ENCODE measurements at regions not wholly inside any gene's neighbourhood (a gene's known extent, or its start where the extent isn't known, plus 50 kb on each side); places are given as distances from the start of the nearest gene placed in this dataset.
A peak's percentile ranks its signal among the peaks of the same experiment; 100 is the strongest.

DNA sequence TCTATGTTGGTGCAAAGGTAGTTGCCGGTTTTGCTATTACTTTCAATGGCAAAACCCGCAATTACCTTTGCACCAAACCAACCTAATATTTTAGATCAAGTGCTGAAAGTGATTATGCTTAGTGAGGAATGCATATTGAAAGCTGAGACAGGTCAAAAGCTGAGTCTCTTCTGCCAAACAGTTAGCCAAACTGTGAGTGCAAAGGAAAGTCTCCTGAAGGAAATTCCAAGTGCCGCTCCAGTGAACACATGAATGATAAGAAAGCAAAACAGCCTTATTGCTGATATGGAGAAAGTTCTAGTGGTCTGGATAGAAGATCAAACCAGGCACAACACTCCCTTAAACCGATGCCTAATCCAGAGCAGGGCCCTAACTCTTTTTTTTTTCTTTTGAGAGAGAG, 83.1 kb upstream of the ERRFI1 start:
- peaks cover 4% of the 10 kb centered on the region for H3K27me3 Mint-ChIP-seq
- ATAC-seq (ENCODE audit: low read depth): no peak
- H3K36me3 Mint-ChIP-seq: no peaks in the 10 kb centered on the region
- H3K4me3 Mint-ChIP-seq: no peak overlapping the region
- DNase-seq (ENCODE audit: low spot score in 2 of 2): no peak
- H3K27ac Mint-ChIP-seq: no peak overlapping the region
- peaks cover 10% of the 10 kb centered on the region for H3K4me1 Mint-ChIP-seq
- no peaks in the 10 kb centered on the region for H3K9me3 Mint-ChIP-seq

GRCh38 chr1:8107897-8108296, 81.8 kb upstream of the ERRFI1 start:
- DNase-seq (ENCODE audit: low spot score in 2 of 2) (no peak), ATAC-seq (ENCODE audit: low read depth) (no peak)
- H3K4me1 Mint-ChIP-seq: peaks cover 10% of the 10 kb centered on the region
- H3K9me3 Mint-ChIP-seq: no peaks in the 10 kb centered on the region
- H3K4me3 Mint-ChIP-seq: no peak overlapping the region
- H3K27me3 Mint-ChIP-seq: peaks cover 4% of the 10 kb centered on the region
- H3K36me3 Mint-ChIP-seq: no peaks in the 10 kb centered on the region
- no peak overlapping the region for H3K27ac Mint-ChIP-seq

DNA sequence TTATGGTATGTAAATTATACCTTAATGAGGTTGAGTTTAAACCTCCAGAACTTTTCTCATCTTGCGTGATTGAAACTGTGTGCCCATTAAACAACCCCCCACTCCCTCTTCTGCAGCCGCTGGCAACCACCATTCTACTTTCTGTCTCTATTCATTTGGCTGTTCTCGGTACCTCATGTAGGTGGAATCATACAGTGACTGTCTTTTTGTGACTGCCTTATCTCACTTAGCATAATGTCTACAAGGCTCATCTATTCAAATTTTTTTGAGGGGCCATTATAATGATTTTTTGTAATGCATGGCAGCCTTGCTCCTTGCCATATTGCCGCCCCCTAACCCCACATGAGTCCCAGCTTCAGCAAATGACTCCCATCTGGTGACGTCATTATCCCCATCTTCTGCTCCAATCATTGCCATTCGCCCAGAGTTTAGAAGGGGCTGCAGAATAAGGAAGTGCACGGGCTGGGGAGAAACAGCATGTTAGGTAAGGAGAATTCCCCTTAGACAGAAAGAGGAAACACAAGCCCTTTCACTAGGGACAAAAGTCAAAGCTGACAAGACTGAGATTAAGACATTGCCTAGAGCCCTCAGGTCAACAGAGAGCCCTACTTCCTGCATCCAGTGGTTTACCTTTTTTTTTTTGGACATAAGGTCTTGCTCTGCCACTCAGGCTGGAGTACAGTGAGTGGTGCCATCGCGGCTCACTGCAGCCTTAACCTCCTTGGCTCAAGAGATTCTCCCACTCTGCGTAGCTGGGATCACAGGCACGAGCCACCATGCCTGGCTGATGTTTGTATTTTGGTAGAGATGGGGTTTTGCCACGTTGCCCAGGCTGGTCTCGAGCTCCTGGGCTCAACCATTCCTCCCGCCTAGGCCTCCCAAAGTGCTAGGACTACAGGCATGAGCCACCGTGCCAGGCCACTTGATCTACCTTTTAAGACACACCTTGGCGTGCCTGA, 78.4 kb upstream of the ERRFI1 start:
- H3K27me3 Mint-ChIP-seq: no peaks in the 10 kb centered on the region
- peak overlapping the region; percentile 5 for H3K27ac Mint-ChIP-seq
- H3K4me3 Mint-ChIP-seq: no peak overlapping the region
- DNase-seq (ENCODE audit: low spot score in 2 of 2) (no peak), ATAC-seq (ENCODE audit: low read depth) (peak; percentile 97)
- H3K9me3 Mint-ChIP-seq: no peaks in the 10 kb centered on the region
- H3K36me3 Mint-ChIP-seq: no peaks in the 10 kb centered on the region
- peaks cover 10% of the 10 kb centered on the region for H3K4me1 Mint-ChIP-seq

- Mint-ChIP-seq H3K27ac (no peak overlapping the region), H3K4me3 (no peak overlapping the region), H3K4me1 (peaks cover 3% of the 10 kb centered on the region), H3K27me3 (peaks cover 7% of the 10 kb centered on the region), H3K36me3 (no peaks in the 10 kb centered on the region), H3K9me3 (no peaks in the 10 kb centered on the region)
- ATAC-seq (ENCODE audit: low read depth) (no peak), DNase-seq (ENCODE audit: low spot score in 2 of 2) (no peak)
Measured at GRCh38 chr1:8097908-8098307, 71.8 kb upstream of the ERRFI1 start.

DNA sequence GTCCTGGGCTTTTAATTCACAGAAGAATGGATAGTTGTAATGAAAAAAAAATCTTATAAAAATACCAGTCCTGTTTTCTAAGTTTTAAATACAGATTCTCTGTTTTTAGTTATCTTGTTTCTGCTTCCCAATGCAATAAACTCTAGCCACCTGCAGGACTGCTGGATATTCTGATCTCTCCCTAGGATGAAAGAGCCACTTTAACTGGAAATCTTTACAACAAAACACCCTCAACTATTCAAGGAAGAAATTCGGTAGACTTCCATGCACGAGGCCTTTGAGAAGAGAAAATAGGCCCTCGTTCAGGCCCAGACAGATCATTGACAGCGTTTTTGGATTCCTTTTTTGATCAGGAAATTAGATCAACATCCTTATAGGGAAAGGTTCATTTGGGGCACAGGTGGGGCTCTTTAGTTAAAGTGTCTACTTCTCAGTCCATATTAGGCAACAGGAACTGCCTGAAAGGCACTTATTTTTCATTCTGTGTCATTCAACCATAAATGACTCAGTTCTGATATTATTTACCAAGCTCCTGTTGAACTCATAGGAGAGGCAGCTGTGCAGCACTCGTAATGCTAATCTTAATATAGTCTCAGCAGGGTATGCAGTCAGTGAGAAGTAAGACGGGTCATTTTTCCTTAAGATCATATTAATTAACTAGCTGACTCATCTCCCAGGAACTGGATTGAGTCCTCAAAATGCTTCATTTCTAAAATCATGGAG, 71.1 kb upstream of the ERRFI1 start:
- no peak overlapping the region for H3K4me3 Mint-ChIP-seq
- no peaks in the 10 kb centered on the region for H3K9me3 Mint-ChIP-seq
- H3K36me3 Mint-ChIP-seq: no peaks in the 10 kb centered on the region
- DNase-seq (ENCODE audit: low spot score in 2 of 2) (no peak), ATAC-seq (ENCODE audit: low read depth) (no peak)
- no peak overlapping the region for H3K27ac Mint-ChIP-seq
- H3K27me3 Mint-ChIP-seq: peaks cover 9% of the 10 kb centered on the region
- peaks cover 3% of the 10 kb centered on the region for H3K4me1 Mint-ChIP-seq

DNA sequence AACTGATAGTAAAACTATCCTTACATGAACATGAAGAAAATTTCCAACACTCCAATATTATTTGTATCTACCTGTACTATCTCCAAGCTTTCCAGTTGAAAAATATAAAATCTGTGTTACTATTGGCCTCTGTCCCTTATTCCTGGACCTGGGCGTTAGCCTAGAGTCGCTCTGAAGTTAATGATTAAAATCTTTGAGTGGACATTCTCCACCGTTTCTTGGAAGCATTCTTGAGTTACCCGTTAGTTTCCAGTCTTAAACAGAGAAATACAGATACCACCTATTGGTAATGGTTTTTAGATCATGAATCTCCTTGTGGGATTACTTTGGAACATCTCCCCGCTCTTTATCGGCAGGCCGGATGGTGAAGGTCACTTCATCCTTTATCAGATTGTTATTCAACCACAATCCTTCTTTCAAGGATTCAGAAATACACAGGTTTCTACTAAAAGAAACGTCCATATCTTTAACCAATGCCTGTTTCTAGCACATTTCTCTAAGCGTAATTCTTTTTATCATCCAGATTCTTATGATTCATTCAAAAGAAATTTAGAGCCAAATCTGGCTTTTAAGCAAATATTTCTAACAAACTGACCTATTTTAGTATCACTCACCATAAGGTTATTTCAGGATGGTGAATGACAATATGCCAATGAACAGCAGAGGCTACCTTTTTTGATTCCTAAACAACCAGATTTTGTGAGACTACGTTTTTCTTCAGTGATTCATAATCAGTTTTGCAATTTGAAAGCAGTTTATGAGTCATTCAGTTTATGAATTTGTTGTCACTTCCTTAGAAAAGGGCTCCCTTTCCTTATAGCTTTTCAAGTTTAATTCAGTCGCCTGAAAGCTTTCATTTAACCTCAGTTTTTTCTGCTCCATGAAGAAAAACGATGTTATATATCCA, 70.2 kb upstream of the ERRFI1 start:
- H3K4me1 Mint-ChIP-seq: peaks cover 3% of the 10 kb centered on the region
- ATAC-seq (ENCODE audit: low read depth): no peak
- peaks cover 11% of the 10 kb centered on the region for H3K27me3 Mint-ChIP-seq
- no peak overlapping the region for H3K4me3 Mint-ChIP-seq
- no peaks in the 10 kb centered on the region for H3K9me3 Mint-ChIP-seq
- DNase-seq (ENCODE audit: low spot score in 2 of 2): no peak
- no peaks in the 10 kb centered on the region for H3K36me3 Mint-ChIP-seq
- H3K27ac Mint-ChIP-seq: no peak overlapping the region

DNA sequence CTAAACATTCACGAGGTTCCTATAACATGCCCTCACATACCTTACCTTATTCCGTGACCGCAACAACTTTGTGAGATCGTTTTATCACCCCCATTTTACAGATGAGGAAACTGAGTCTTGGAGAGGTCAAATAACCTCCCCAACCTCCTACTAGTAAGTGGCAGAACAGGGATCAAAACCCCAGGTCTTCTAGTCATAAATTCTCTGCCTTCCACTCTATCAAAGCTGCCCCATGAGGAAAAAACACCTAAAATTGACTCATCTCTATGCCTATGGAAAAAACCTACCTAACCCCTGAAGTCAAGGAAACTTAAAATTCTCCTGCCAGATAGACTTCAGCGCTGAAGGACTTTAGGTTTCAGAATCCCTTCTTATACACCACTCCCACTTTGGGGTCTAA, 69.5 kb upstream of the ERRFI1 start:
- Mint-ChIP-seq H3K4me3 (no peak overlapping the region), H3K4me1 (peaks cover 3% of the 10 kb centered on the region), H3K9me3 (no peaks in the 10 kb centered on the region), H3K27ac (no peak overlapping the region), H3K36me3 (no peaks in the 10 kb centered on the region), H3K27me3 (peaks cover 12% of the 10 kb centered on the region)
- ATAC-seq (ENCODE audit: low read depth): no peak
- no peak for DNase-seq (ENCODE audit: low spot score in 2 of 2)

DNA sequence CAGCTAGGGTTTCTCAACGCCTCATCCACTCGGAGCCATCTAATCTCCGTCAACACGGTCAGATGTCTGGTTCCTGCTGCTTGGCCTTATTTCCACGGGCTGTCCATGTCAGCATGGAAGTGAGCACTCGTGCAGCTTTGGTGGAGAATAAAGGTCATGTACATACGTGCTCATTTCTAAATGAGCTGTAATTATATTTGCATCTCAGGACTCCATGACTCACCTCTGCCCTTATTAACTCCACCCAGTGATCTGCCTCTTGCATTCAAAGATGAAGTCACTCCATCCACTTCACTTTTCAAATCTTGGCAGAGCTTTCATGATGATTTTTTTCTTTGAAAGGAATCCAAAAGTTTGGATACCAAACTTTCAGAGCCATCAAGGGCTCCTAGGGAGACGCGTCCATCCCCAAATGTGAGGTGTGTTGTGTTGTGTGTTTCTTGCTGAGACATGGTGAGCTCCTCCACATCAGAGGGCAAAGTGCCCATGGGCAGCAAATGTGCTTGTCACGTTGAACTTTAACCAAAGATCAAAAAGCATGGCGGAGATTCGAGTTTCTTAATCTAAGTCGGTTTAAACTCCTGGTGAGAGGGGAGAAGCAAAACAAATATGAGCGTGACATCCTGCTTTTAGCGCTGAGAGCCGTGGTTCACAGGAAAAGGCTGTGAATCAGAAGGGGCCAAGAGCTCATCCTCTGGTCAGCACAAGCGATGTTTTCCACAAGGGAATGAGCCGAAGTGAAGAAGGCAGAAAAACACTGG, 68.6 kb upstream of the ERRFI1 start:
- ATAC-seq (ENCODE audit: low read depth): no peak

GRCh38 chr1:8093221-8093980, 67.3 kb upstream of the ERRFI1 start:
- ATAC-seq (ENCODE audit: low read depth): no peak
- Mint-ChIP-seq H3K27ac (no peak overlapping the region), H3K4me3 (no peak overlapping the region), H3K27me3 (peaks cover 16% of the 10 kb centered on the region), H3K9me3 (no peaks in the 10 kb centered on the region), H3K4me1 (peaks cover 3% of the 10 kb centered on the region), H3K36me3 (no peaks in the 10 kb centered on the region)
- DNase-seq (ENCODE audit: low spot score in 2 of 2): no peak

More for the DNA sequence above, 68.6 kb upstream of the ERRFI1 start:
- peaks cover 3% of the 10 kb centered on the region for H3K4me1 Mint-ChIP-seq
- H3K4me3 Mint-ChIP-seq: no peak overlapping the region
- no peak overlapping the region for H3K27ac Mint-ChIP-seq
- H3K9me3 Mint-ChIP-seq: no peaks in the 10 kb centered on the region
- H3K36me3 Mint-ChIP-seq: no peaks in the 10 kb centered on the region
- no peak for DNase-seq (ENCODE audit: low spot score in 2 of 2)
- H3K27me3 Mint-ChIP-seq: peaks cover 15% of the 10 kb centered on the region

DNA sequence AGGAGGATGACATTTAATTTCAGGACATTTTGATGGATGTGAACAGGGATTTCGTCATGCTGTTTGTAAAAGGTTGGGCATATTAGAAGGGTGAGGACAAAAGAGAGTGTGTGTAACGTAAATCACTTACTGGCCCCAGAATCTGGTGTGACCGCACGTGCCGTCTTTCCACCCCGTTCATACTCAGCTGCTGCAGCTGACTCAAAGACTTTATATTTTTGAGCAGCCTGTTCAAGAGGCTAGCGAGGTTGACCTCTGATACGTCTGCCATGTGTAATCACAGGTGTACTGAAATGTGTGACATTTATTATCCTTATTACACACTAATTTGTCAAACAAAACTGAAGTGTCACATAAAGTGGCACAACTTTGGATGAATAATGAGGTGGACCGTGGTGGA, 66.5 kb upstream of the ERRFI1 start:
- DNase-seq (ENCODE audit: low spot score in 2 of 2) (no peak), ATAC-seq (ENCODE audit: low read depth) (no peak)
- no peaks in the 10 kb centered on the region for H3K9me3 Mint-ChIP-seq
- H3K36me3 Mint-ChIP-seq: no peaks in the 10 kb centered on the region
- H3K4me3 Mint-ChIP-seq: no peak overlapping the region
- no peak overlapping the region for H3K27ac Mint-ChIP-seq
- H3K4me1 Mint-ChIP-seq: peaks cover 3% of the 10 kb centered on the region
- peaks cover 16% of the 10 kb centered on the region for H3K27me3 Mint-ChIP-seq

DNA sequence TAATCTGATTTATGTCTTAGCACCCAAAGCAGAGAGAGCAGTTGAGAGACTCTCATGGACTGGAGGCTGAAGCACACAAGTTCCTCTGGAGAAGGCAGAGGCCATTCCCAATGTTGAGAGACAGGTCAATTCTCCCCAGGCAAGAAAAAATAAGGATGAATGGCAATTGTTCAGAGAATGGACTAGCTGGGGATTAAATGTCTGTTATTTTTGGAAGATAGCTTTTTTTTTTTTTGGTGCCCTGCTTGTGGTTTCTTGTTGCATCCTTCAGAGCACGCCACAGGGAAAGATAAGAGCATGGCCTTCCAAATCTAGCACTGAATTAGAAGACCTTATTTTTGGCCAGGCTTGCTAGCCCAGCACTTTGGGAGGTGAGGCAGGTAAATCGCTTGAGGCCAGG, 65.6 kb upstream of the ERRFI1 start:
- ATAC-seq (ENCODE audit: low read depth): no peak
- Mint-ChIP-seq H3K27ac (no peak overlapping the region), H3K4me1 (no peaks in the 10 kb centered on the region), H3K4me3 (no peak overlapping the region), H3K36me3 (no peaks in the 10 kb centered on the region), H3K9me3 (no peaks in the 10 kb centered on the region), H3K27me3 (peaks cover 16% of the 10 kb centered on the region)
- DNase-seq (ENCODE audit: low spot score in 2 of 2): no peak

DNA sequence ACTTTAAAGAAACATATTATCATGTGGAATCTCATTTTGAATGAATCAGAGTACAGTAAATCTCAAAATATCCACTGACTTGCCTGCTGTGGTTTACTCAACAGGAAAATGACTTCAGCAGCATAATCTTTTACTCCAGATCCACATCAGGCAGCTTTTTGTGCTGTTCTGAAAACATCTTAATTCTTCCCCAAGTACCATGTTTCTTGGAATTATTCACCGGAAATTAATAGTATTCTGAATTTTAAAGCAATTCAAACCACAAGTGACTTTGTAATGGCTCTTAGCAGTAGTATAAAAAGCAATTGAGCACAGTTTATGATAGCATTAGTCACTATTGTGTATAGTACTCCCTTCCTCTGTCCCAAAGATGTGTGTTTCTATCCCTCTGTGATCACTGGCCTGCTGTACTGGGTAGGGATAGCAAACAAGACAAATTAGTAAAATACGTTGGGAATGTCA, 64.2 kb upstream of the ERRFI1 start:
- no peak for DNase-seq (ENCODE audit: low spot score in 2 of 2)

More for the DNA sequence above, 64.2 kb upstream of the ERRFI1 start:
- Mint-ChIP-seq H3K9me3 (no peaks in the 10 kb centered on the region), H3K27me3 (peaks cover 19% of the 10 kb centered on the region), H3K27ac (no peak overlapping the region), H3K36me3 (no peaks in the 10 kb centered on the region), H3K4me1 (peaks cover 2% of the 10 kb centered on the region), H3K4me3 (no peak overlapping the region)
- ATAC-seq (ENCODE audit: low read depth): no peak

Measured in memory B cell (primary cell).